ENCODE measurements at regions not wholly inside any gene's neighbourhood (a gene's known extent, or its start where the extent isn't known, plus 50 kb on each side); places are given as distances from the start of the nearest gene placed in this dataset.
"Not testable (repeated sequence)": the region's sequence is repeated elsewhere in the genome, so short reads cannot be mapped to it uniquely, and the experiment has no call there.

DNA sequence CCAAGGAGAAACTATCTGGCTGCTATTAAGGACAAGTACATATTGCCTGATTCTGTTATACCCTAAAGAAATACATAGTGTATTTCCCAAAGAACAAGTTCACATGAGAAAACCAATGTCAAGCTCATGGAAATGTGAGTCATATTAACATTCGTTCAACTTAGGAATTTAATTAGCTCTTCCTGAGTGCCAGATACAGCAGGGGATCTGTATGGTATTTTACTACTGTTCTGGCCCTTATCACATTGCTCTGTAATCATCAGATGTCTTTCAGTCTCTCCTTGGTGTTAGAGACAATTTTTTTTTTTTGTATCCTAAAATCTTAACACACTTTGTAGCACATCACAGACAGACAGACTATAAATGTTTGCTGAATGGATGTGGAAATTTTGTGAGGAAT lies 395.0 kb upstream of the CRIM1 start:
- WGBS (ENCODE audit: low lambda C conversion rate), result 0% methylated on average over 1 of the region's 1 CpG
- Histone ChIP-seq H3K9ac (no peak overlapping the region), H3K4me1 (ENCODE audit: control insufficient read depth in 1 of 2, insufficient read depth in 2 of 2, low read depth in 1 of 2, low read length in 1 of 2) (peaks cover 0 to 8% of the 10 kb centered on the region in 2 experiments; a peak in 1 of 4 replicates), H3K36me3 (replicated peaks in 1 of 2; ENCODE audit: control insufficient read depth in 1 of 2, insufficient read depth in 2 of 2, low read length in 1 of 2) (no peaks in the 10 kb centered on the region), H3K27me3 (ENCODE audit: insufficient read depth) (no peaks in the 10 kb centered on the region), H3K4me3 (ENCODE audit: low read depth in 2 of 2, low read length in 1 of 2) (no peak overlapping the region), H3K27ac (ENCODE audit: low read depth in 2 of 2, low read length in 1 of 2) (no peak overlapping the region), H3K4me2 (no peak overlapping the region), H3K9me2 (no peaks in the 10 kb centered on the region), H3F3A (replicated peaks; ENCODE audit: insufficient read depth) (no peaks in the 10 kb centered on the region), H3K79me2 (ENCODE audit: insufficient read depth) (no peaks in the 10 kb centered on the region), H3K9me3 (no peaks in the 10 kb centered on the region), H4K20me1 (ENCODE audit: insufficient read depth) (no peaks in the 10 kb centered on the region), H2AFZ (ENCODE audit: low read depth) (no peak overlapping the region)
- no peak for TF ChIP-seq EZH2phosphoT487 (IDR thresholded peaks at IDR 0.05; ENCODE audit: borderline replicate concordance, low read depth)
- no peak for TF ChIP-seq TEAD4 (IDR thresholded peaks at IDR 0.05; ENCODE audit: borderline replicate concordance, insufficient read depth)
- TF ChIP-seq FOXJ3 (CRISPR knock-in tag; IDR thresholded peaks at IDR 0.05), result no peak
- no peak for TF ChIP-seq GABPA (IDR thresholded peaks at IDR 0.05; ENCODE audit: low read depth)
- no peak for TF ChIP-seq FOSL2 (IDR thresholded peaks at IDR 0.05; ENCODE audit: borderline replicate concordance, low read depth)
- no peak for TF ChIP-seq NFIC (IDR thresholded peaks at IDR 0.05; ENCODE audit: borderline replicate concordance)
- no peak for TF ChIP-seq RAD21 (IDR thresholded peaks at IDR 0.05; ENCODE audit: low read length)
- TF ChIP-seq, protein P1, sequence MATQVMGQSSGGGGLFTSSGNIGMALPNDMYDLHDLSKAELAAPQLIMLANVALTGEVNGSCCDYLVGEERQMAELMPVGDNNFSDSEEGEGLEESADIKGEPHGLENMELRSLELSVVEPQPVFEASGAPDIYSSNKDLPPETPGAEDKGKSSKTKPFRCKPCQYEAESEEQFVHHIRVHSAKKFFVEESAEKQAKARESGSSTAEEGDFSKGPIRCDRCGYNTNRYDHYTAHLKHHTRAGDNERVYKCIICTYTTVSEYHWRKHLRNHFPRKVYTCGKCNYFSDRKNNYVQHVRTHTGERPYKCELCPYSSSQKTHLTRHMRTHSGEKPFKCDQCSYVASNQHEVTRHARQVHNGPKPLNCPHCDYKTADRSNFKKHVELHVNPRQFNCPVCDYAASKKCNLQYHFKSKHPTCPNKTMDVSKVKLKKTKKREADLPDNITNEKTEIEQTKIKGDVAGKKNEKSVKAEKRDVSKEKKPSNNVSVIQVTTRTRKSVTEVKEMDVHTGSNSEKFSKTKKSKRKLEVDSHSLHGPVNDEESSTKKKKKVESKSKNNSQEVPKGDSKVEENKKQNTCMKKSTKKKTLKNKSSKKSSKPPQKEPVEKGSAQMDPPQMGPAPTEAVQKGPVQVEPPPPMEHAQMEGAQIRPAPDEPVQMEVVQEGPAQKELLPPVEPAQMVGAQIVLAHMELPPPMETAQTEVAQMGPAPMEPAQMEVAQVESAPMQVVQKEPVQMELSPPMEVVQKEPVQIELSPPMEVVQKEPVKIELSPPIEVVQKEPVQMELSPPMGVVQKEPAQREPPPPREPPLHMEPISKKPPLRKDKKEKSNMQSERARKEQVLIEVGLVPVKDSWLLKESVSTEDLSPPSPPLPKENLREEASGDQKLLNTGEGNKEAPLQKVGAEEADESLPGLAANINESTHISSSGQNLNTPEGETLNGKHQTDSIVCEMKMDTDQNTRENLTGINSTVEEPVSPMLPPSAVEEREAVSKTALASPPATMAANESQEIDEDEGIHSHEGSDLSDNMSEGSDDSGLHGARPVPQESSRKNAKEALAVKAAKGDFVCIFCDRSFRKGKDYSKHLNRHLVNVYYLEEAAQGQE (IDR thresholded peaks at IDR 0.05; ENCODE audit: low read depth, low read length), result no peak
- TF ChIP-seq, protein P2, sequence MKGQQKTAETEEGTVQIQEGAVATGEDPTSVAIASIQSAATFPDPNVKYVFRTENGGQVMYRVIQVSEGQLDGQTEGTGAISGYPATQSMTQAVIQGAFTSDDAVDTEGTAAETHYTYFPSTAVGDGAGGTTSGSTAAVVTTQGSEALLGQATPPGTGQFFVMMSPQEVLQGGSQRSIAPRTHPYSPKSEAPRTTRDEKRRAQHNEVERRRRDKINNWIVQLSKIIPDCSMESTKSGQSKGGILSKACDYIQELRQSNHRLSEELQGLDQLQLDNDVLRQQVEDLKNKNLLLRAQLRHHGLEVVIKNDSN (IDR thresholded peaks at IDR 0.05; ENCODE audit: borderline replicate concordance, low read depth), result no peak
- no peak for TF ChIP-seq EP300 (IDR thresholded peaks at IDR 0.05; ENCODE audit: borderline replicate concordance in 1 of 2, low read depth in 1 of 2, low read length in 1 of 2)
- no peak for TF ChIP-seq JUND (IDR thresholded peaks at IDR 0.05)
- no peak for DNase-seq
- POLR2A ChIA-PET, result no interaction called here
- CTCF ChIA-PET, result interaction anchor here (1.2 kb wide), 1 partner anchor 13 kb away, joined by 3 read pairs; no protein-coding TSS in a partner anchor

GRCh38 chr2:35957053-35957452 lies 398.5 kb upstream of the CRIM1 start:
- H3F3A ChIP-seq (replicated peaks; ENCODE audit: insufficient read depth); H2AFZ ChIP-seq (ENCODE audit: low read depth); H3K27me3 ChIP-seq (ENCODE audit: insufficient read depth); H3K9me3 ChIP-seq; H3K9ac ChIP-seq; H3K4me3 ChIP-seq (ENCODE audit: low read depth in 2 of 2, low read length in 1 of 2); H3K79me2 ChIP-seq (ENCODE audit: insufficient read depth); H3K9me2 ChIP-seq; DNase-seq; H3K27ac ChIP-seq (ENCODE audit: low read depth in 2 of 2, low read length in 1 of 2); H4K20me1 ChIP-seq (ENCODE audit: insufficient read depth); H3K4me1 ChIP-seq (ENCODE audit: control insufficient read depth in 1 of 2, insufficient read depth in 2 of 2, low read depth in 1 of 2, low read length in 1 of 2); POLR2A ChIA-PET; H3K36me3 ChIP-seq (replicated peaks in 1 of 2; ENCODE audit: control insufficient read depth in 1 of 2, insufficient read depth in 2 of 2, low read length in 1 of 2); CTCF ChIA-PET; H3K4me2 ChIP-seq: not testable (repeated sequence)
- WGBS (ENCODE audit: low lambda C conversion rate), result 72% methylated on average over 10 of the region's 10 CpGs

Measured in SK-N-SH (cell line).